K562 (cell line): ENCODE measurements at regions not wholly inside any gene's neighbourhood (a gene's known extent, or its start where the extent isn't known, plus 50 kb on each side); places are given as distances from the start of the nearest gene placed in this dataset.

Experiments used
- ATAC-seq: fragments of 200-7000 bp; cut with Tn5 transposase; 3 replicates; pipeline ENCODE4 v1.9.1; 2020; ENCODE audit warnings: moderate library complexity
- BruUV-seq: library from RNA; stranded (reverse); fragments of 400-500 nt; replicated peaks from 2 replicates; lab custom pipeline; 2021; lab: Mats Ljungman, UMichigan
- CTCF ChIA-PET: fragments of 300-600 bp; formaldehyde crosslinking; extraction: SDS; loops from one replicate; lab custom pipeline; 2021; ENCODE audit warnings: low intra/inter-chr PET ratio; lab: Yijun Ruan, JAX
- POLR2A ChIA-PET: fragments of 300-600, 350-650 bp; sonication (Branson Sonifier 250); formaldehyde crosslinking; extraction: SDS; loops from one replicate; lab custom pipeline; 2021; ENCODE audit warnings: antibody characterized with exemption, inconsistent platforms; lab: Yijun Ruan, JAX
- DNase-seq, 4 experiments: peaks; one replicate each; pipeline versions ENCODE4 v3.0.0 to v3.0.0-alpha.2; 2011 to 2018; ENCODE audit warnings: low spot score in 3 of 4, mixed read lengths in 3 of 4; ENCODE audit errors: extremely low read depth in 1 of 4
- FAIRE-seq: peaks from 2 replicates; lab custom pipeline; 2011; peaks lifted over from hg19 to GRCh38; lab: Jason Lieb, UNC
- H2AFZ ChIP-seq: 2 replicates; pipeline ENCODE4 v1.6.0; 2011; ENCODE audit warnings: low read depth, low read length, control low read depth, inconsistent platforms
- H3K27ac ChIP-seq: fragments of 200-600 bp; 3 replicates; pipeline ENCODE4 v1.8.0; 2011; ENCODE audit warnings: low read depth, mild to moderate bottlenecking, control low read depth, inconsistent platforms, low read length, moderate library complexity, mixed read lengths; ENCODE audit errors: extremely low read depth
- H3K27me3 ChIP-seq, 2 experiments: fragments of 300-600 bp in 1 of 2; 2 replicates in 1 of 2; 3 replicates in 1 of 2; pipeline versions ENCODE4 v1.6.0 to v1.8.0; 2011; ENCODE audit warnings: inconsistent platforms in 2 of 2, low read length in 2 of 2, mild to moderate bottlenecking in 1 of 2, mixed read lengths in 1 of 2, moderate library complexity in 1 of 2; ENCODE audit not compliant: control insufficient read depth in 2 of 2, insufficient read depth in 2 of 2
- H3K36me3 ChIP-seq: fragments of 300-600 bp; 3 replicates; pipeline ENCODE4 v1.8.0; 2011; ENCODE audit warnings: mild to moderate bottlenecking, low read length, inconsistent platforms; ENCODE audit not compliant: control insufficient read depth, insufficient read depth
- H3K4me1 ChIP-seq, 2 experiments: fragments of 200-600 bp in 1 of 2; replicated peaks in 1 of 2; 2 replicates in 1 of 2; 3 replicates in 1 of 2; pipeline versions ENCODE4 v1.5.1 to v1.8.0; 2011; ENCODE audit warnings: inconsistent platforms in 2 of 2, low read length in 2 of 2, mild to moderate bottlenecking in 1 of 2, mixed read lengths in 1 of 2, moderate library complexity in 1 of 2; ENCODE audit not compliant: control insufficient read depth in 2 of 2, insufficient read depth in 2 of 2
- H3K4me2 ChIP-seq: 2 replicates; pipeline ENCODE4 v1.6.1; 2011; ENCODE audit warnings: low read length, control low read depth, inconsistent platforms, mixed read lengths; ENCODE audit not compliant: insufficient read depth
- H3K4me3 ChIP-seq: fragments of 200-600 bp; sonication (generic), shearing (Covaris generic); 2 replicates; pipeline ENCODE4 v1.5.1; 2016; ENCODE audit warnings: control low read depth, inconsistent platforms
- H3K79me2 ChIP-seq: fragments of 200-600 bp; 3 replicates; pipeline ENCODE4 v1.8.0; 2011; ENCODE audit warnings: low read length, inconsistent platforms; ENCODE audit not compliant: control insufficient read depth, insufficient read depth
- H3K9ac ChIP-seq, 2 experiments: 2 replicates each; pipeline versions ENCODE4 v1.6.0 to v1.6.1; 2011; ENCODE audit warnings: low read depth in 2 of 2, low read length in 2 of 2, control low read depth in 1 of 2, inconsistent platforms in 1 of 2, mild to moderate bottlenecking in 1 of 2, mixed read lengths in 1 of 2; ENCODE audit not compliant: insufficient read depth in 1 of 2
- H3K9me1 ChIP-seq: one replicate; pipeline ENCODE4 v1.6.0; 2011; ENCODE audit warnings: inconsistent platforms, mild to moderate bottlenecking, low read length, moderate library complexity; ENCODE audit not compliant: control insufficient read depth, insufficient read depth
- H3K9me3 ChIP-seq: replicated peaks from 2 replicates; pipeline ENCODE4 v1.5.1; 2011; ENCODE audit warnings: low read depth, low read length, inconsistent platforms; ENCODE audit not compliant: control insufficient read depth, insufficient read depth
- H4K20me1 ChIP-seq: replicated peaks from 2 replicates; pipeline ENCODE4 v1.6.1; 2011; ENCODE audit warnings: low read length, inconsistent platforms, mixed read lengths; ENCODE audit not compliant: control insufficient read depth, insufficient read depth
- ETV6 ChIP-seq, 3 experiments: fragments of 150-350 bp in 1 of 3; sonication (generic) in 1 of 3; formaldehyde crosslinking in 1 of 3; IDR thresholded peaks; 2 replicates each; pipeline versions ENCODE4 v1.6.1 to v1.8.0; 2014 to 2022; ENCODE audit warnings: borderline replicate concordance in 2 of 3, low read depth in 2 of 3, antibody characterized with exemption in 1 of 3, low read length in 1 of 3, mild to moderate bottlenecking in 1 of 3, missing genetic modification reagents in 1 of 3
- ILF3 ChIP-seq: fragments of 450-650 bp; IDR thresholded peaks from 2 replicates; pipeline ENCODE4 v1.6.1; 2018; ENCODE audit warnings: antibody characterized with exemption, mild to moderate bottlenecking, moderate library complexity, borderline replicate concordance
- MECOM ChIP-seq: fragments of 250-450 bp; sonication (Bioruptor Pico); IDR thresholded peaks from 2 replicates; pipeline ENCODE4 v1.8.0; 2022; ENCODE audit warnings: inconsistent platforms
- RNF2 ChIP-seq: sonication (generic); IDR thresholded peaks from 2 replicates; pipeline ENCODE4 v1.6.1; 2016
- STAT6 ChIP-seq: sonication (generic); formaldehyde crosslinking; IDR thresholded peaks from 2 replicates; pipeline ENCODE4 v1.8.1; 2023; ENCODE audit warnings: mild to moderate bottlenecking, missing genetic modification reagents
- ZNF217 ChIP-seq: sonication (generic); formaldehyde crosslinking; IDR thresholded peaks from 2 replicates; pipeline ENCODE4 v1.8.0; 2022; ENCODE audit warnings: mild to moderate bottlenecking, missing genetic modification reagents
- ZNF436 ChIP-seq: fragments of 250-450, 450-650 bp; sonication (Bioruptor Pico); formaldehyde crosslinking; IDR thresholded peaks from 2 replicates; pipeline ENCODE4 v1.7.0; 2020; ENCODE audit warnings: mild to moderate bottlenecking
- ZNF583 ChIP-seq: fragments of 250-450 bp; sonication (Bioruptor Pico); IDR thresholded peaks from 2 replicates; pipeline ENCODE4 v1.4.0; 2020
- WGBS: fragments of 100-300 bp; shearing (Covaris generic); methylation state at CpG from one replicate; pipeline ENCODE4 v1.1.6; 2016; ENCODE audit warnings: low coverage, mixed read lengths; ENCODE audit not compliant: insufficient coverage; ENCODE audit errors: missing lambda C conversion rate; 5-methylcytosine and 5-hydroxymethylcytosine counted together
- in situ Hi-C: fragments of 300-500 bp; cut with MboI; formaldehyde crosslinking; loops from 4 replicates; pipeline ENCODE4 v1.15.0; 2018; ENCODE audit warnings: inconsistent platforms, mixed read lengths
- intact Hi-C: fragments of 100-400 bp; cut with micrococcal nuclease; formaldehyde crosslinking; loops from 2 replicates; pipeline ENCODE4 v1.14.2; 2022

GRCh38 chr15:67976506-67977073, 77.5 kb upstream of the PIAS1 start:
- 39% methylated on average over 3 of the region's 3 CpGs for WGBS
- H3K9ac ChIP-seq = no peak overlapping the region
- H3K79me2 ChIP-seq = no peaks in the 10 kb centered on the region
- no peaks in the 10 kb centered on the region for H3K9me1 ChIP-seq
- ChIA-PET POLR2A (interaction anchor here (1.0 to 1.5 kb wide), 2 partner anchors 11 to 15 kb away, joined by 3 read pairs; no protein-coding TSS in a partner anchor), CTCF (no interaction called here)
- H4K20me1 ChIP-seq = no peaks in the 10 kb centered on the region
- TF ChIP-seq ZNF583 (no peak), STAT6 (no peak), ILF3 (no peak), ZNF436 (CRISPR knock-in tag) (no peak), ZNF217 (CRISPR knock-in tag) (no peak), ETV6 (IDR thresholded peaks at IDR 0.05; ENCODE audit: borderline replicate concordance in 1 of 2, low read depth in 2 of 2, low read length in 1 of 2) (no peak), ETV6 (CRISPR knock-in tag; IDR thresholded peaks at IDR 0.05; ENCODE audit: borderline replicate concordance) (no peak), RNF2 (no peak), MECOM (CRISPR knock-in tag) (no peak)
- BruUV-seq = no TSS peak
- intact Hi-C loops = no loop called here
- H3K27me3 ChIP-seq = no peaks in the 10 kb centered on the region; a peak in 1 of 5 replicates
- no peak for DNase-seq
- ATAC-seq = no peak
- H3K9me3 ChIP-seq = no peaks in the 10 kb centered on the region
- H2AFZ ChIP-seq = no peak overlapping the region
- no peak overlapping the region for H3K4me3 ChIP-seq
- H3K27ac ChIP-seq = no peak overlapping the region
- in situ Hi-C loops = no loop called here
- no peak overlapping the region for H3K4me2 ChIP-seq
- no peaks in the 10 kb centered on the region for H3K4me1 ChIP-seq
- FAIRE-seq = no peak
- no peaks in the 10 kb centered on the region for H3K36me3 ChIP-seq
